IPS-15b (cell line): ENCODE measurements at regions not wholly inside any gene's neighbourhood (a gene's known extent, or its start where the extent isn't known, plus 50 kb on each side); places are given as distances from the start of the nearest gene placed in this dataset.
A peak's percentile ranks its signal among the peaks of the same experiment; 100 is the strongest.
"Not testable (repeated sequence)": the region's sequence is repeated elsewhere in the genome, so short reads cannot be mapped to it uniquely, and the experiment has no call there.

Experiments
- H3K27me3 ChIP-seq: one replicate; pipeline ENCODE4 v1.6.1; 2013; ENCODE audit warnings: low read length; ENCODE audit not compliant: control insufficient read depth, insufficient read depth
- H3K36me3 ChIP-seq: one replicate; pipeline ENCODE4 v1.6.1; 2013; ENCODE audit warnings: low read length; ENCODE audit not compliant: control insufficient read depth, insufficient read depth
- H3K4me1 ChIP-seq: one replicate; pipeline ENCODE4 v1.6.1; 2013; ENCODE audit warnings: mild to moderate bottlenecking, low read length; ENCODE audit not compliant: control insufficient read depth, insufficient read depth
- H3K4me3 ChIP-seq: one replicate; pipeline ENCODE4 v1.5.1; 2013; ENCODE audit warnings: low read depth, low read length
- H3K9ac ChIP-seq: one replicate; pipeline ENCODE4 v1.6.1; 2013; ENCODE audit warnings: low read depth, mild to moderate bottlenecking, low read length
- H3K9me3 ChIP-seq: one replicate; pipeline ENCODE4 v1.6.1; 2013; ENCODE audit warnings: mild to moderate bottlenecking, low read length; ENCODE audit not compliant: control insufficient read depth, insufficient read depth

- Histone ChIP-seq H3K4me1 (no peaks in the 10 kb centered on the region), H3K36me3 (no peaks in the 10 kb centered on the region), H3K9ac (no peak overlapping the region), H3K4me3 (no peak overlapping the region), H3K27me3 (no peaks in the 10 kb centered on the region), H3K9me3 (no peaks in the 10 kb centered on the region)
Measured at GRCh38 chr4:187715466-187715865, 280.1 kb upstream of the ZFP42 start.

- no peaks in the 10 kb centered on the region for H3K36me3 ChIP-seq
- no peak overlapping the region for H3K4me3 ChIP-seq
- H3K27me3 ChIP-seq: no peaks in the 10 kb centered on the region
- no peaks in the 10 kb centered on the region for H3K4me1 ChIP-seq
- H3K9ac ChIP-seq: no peak overlapping the region
- H3K9me3 ChIP-seq: no peaks in the 10 kb centered on the region
Measured at GRCh38 chr4:187724456-187724855, 271.1 kb upstream of the ZFP42 start.

GRCh38 chr4:187726485-187726884 lies 269.1 kb upstream of the ZFP42 start:
- Histone ChIP-seq H3K27me3 (no peaks in the 10 kb centered on the region), H3K9ac (no peak overlapping the region), H3K36me3 (no peaks in the 10 kb centered on the region), H3K9me3 (no peaks in the 10 kb centered on the region), H3K4me1 (no peaks in the 10 kb centered on the region), H3K4me3 (no peak overlapping the region)

GRCh38 chr4:187732524-187732923 lies 263.0 kb upstream of the ZFP42 start:
- Histone ChIP-seq H3K27me3 (no peaks in the 10 kb centered on the region), H3K36me3 (no peaks in the 10 kb centered on the region), H3K4me1 (no peaks in the 10 kb centered on the region), H3K9me3 (no peaks in the 10 kb centered on the region), H3K9ac (no peak overlapping the region), H3K4me3 (no peak overlapping the region)

GRCh38 chr4:187739771-187740170 lies 255.8 kb upstream of the ZFP42 start:
- Histone ChIP-seq H3K27me3 (no peaks in the 10 kb centered on the region), H3K9ac (no peak overlapping the region), H3K36me3 (no peaks in the 10 kb centered on the region), H3K4me1 (no peaks in the 10 kb centered on the region), H3K4me3 (no peak overlapping the region), H3K9me3 (no peaks in the 10 kb centered on the region)

- no peaks in the 10 kb centered on the region for H3K27me3 ChIP-seq
- H3K36me3 ChIP-seq: no peaks in the 10 kb centered on the region
- H3K4me1 ChIP-seq: no peaks in the 10 kb centered on the region
- no peak overlapping the region for H3K4me3 ChIP-seq
- H3K9ac ChIP-seq: no peak overlapping the region
- H3K9me3 ChIP-seq: no peaks in the 10 kb centered on the region
Measured at GRCh38 chr4:187744911-187745310, 250.7 kb upstream of the ZFP42 start.

- not testable (repeated sequence) for H3K9ac ChIP-seq, H3K27me3 ChIP-seq
Measured at GRCh38 chr4:187750652-187751051, 244.9 kb upstream of the ZFP42 start.

GRCh38 chr4:187767158-187767557 lies 228.4 kb upstream of the ZFP42 start:
- H3K4me3 ChIP-seq: no peak overlapping the region
- H3K9me3 ChIP-seq: no peaks in the 10 kb centered on the region
- H3K36me3 ChIP-seq: no peaks in the 10 kb centered on the region
- no peak overlapping the region for H3K9ac ChIP-seq
- H3K27me3 ChIP-seq: no peaks in the 10 kb centered on the region
- H3K4me1 ChIP-seq: no peaks in the 10 kb centered on the region

More at GRCh38 chr4:187750652-187751051, 244.9 kb upstream of the ZFP42 start:
- H3K36me3 ChIP-seq, H3K9me3 ChIP-seq, H3K4me1 ChIP-seq, H3K4me3 ChIP-seq: not testable (repeated sequence)

GRCh38 chr4:187767687-187768086 lies 227.9 kb upstream of the ZFP42 start:
- Histone ChIP-seq H3K4me3 (no peak overlapping the region), H3K9me3 (no peaks in the 10 kb centered on the region), H3K9ac (no peak overlapping the region), H3K27me3 (no peaks in the 10 kb centered on the region), H3K4me1 (no peaks in the 10 kb centered on the region), H3K36me3 (no peaks in the 10 kb centered on the region)

- Histone ChIP-seq H3K4me3 (peak overlapping the region; percentile 28), H3K4me1 (no peaks in the 10 kb centered on the region), H3K9me3 (no peaks in the 10 kb centered on the region), H3K36me3 (no peaks in the 10 kb centered on the region), H3K27me3 (no peaks in the 10 kb centered on the region), H3K9ac (no peak overlapping the region)
Measured at GRCh38 chr4:187770345-187770744, 225.2 kb upstream of the ZFP42 start.

- no peak overlapping the region for H3K4me3 ChIP-seq
- no peaks in the 10 kb centered on the region for H3K36me3 ChIP-seq
- H3K27me3 ChIP-seq: no peaks in the 10 kb centered on the region
- no peaks in the 10 kb centered on the region for H3K4me1 ChIP-seq
- no peak overlapping the region for H3K9ac ChIP-seq
- H3K9me3 ChIP-seq: no peaks in the 10 kb centered on the region
Measured at GRCh38 chr4:187777954-187778353, 217.6 kb upstream of the ZFP42 start.

- no peak overlapping the region for H3K9ac ChIP-seq
- no peak overlapping the region for H3K4me3 ChIP-seq
- H3K4me1 ChIP-seq: no peaks in the 10 kb centered on the region
- H3K27me3 ChIP-seq: no peaks in the 10 kb centered on the region
- no peaks in the 10 kb centered on the region for H3K9me3 ChIP-seq
- H3K36me3 ChIP-seq: no peaks in the 10 kb centered on the region
Measured at GRCh38 chr4:187780070-187780469, 215.5 kb upstream of the ZFP42 start.
